GM23338 (cell line): ENCODE measurements at regions not wholly inside any gene's neighbourhood (a gene's known extent, or its start where the extent isn't known, plus 50 kb on each side); places are given as distances from the start of the nearest gene placed in this dataset.

Experiments used
- ATAC-seq: fragments of 200-7000 bp; cut with Tn5 transposase; 3 replicates; pipeline ENCODE4 v1.9.1; 2020
- DNase-seq: peaks from one replicate; pipeline ENCODE4 v3.0.0-alpha.2; 2015; ENCODE audit warnings: low spot score
- H2AFZ ChIP-seq: fragments of 200-600 bp; sonication (generic); 2 replicates; pipeline ENCODE4 v1.8.0; 2016; ENCODE audit warnings: antibody characterized with exemption, mild to moderate bottlenecking, moderate library complexity
- H3F3A ChIP-seq: fragments of 200-600 bp; sonication (generic); replicated peaks from 2 replicates; pipeline ENCODE4 v1.8.0; 2017; ENCODE audit warnings: antibody characterized with exemption, mixed run types, low read depth
- H3K27ac ChIP-seq: fragments of 200-600 bp; sonication (generic); 2 replicates; pipeline ENCODE4 v1.6.1; 2016; ENCODE audit warnings: low read depth
- H3K27me3 ChIP-seq: fragments of 200-600 bp; sonication (generic); 2 replicates; pipeline ENCODE4 v1.8.0; 2016; ENCODE audit warnings: mild to moderate bottlenecking, mixed run types, moderate library complexity; ENCODE audit not compliant: insufficient read depth
- H3K36me3 ChIP-seq: fragments of 200-600 bp; sonication (generic); 2 replicates; pipeline ENCODE4 v1.8.0; 2016; ENCODE audit warnings: mild to moderate bottlenecking; ENCODE audit not compliant: insufficient read depth
- H3K4me1 ChIP-seq: fragments of 200-600 bp; sonication (generic); 2 replicates; pipeline ENCODE4 v1.8.0; 2016; ENCODE audit warnings: mild to moderate bottlenecking, moderate library complexity; ENCODE audit not compliant: insufficient read depth
- H3K4me2 ChIP-seq: fragments of 200-600 bp; sonication (generic); 2 replicates; pipeline ENCODE4 v1.7.1; 2017; ENCODE audit warnings: mixed run types
- H3K4me3 ChIP-seq: fragments of 200-600 bp; sonication (generic); 2 replicates; pipeline ENCODE4 v1.6.1; 2016; ENCODE audit warnings: mixed run types
- H3K79me2 ChIP-seq: fragments of 200-600 bp; sonication (generic); replicated peaks from 2 replicates; pipeline ENCODE4 v1.8.0; 2017; ENCODE audit warnings: mild to moderate bottlenecking; ENCODE audit not compliant: insufficient read depth
- H3K9me2 ChIP-seq: fragments of 200-600 bp; sonication (generic); 2 replicates; pipeline ENCODE4 v1.8.0; 2017; ENCODE audit not compliant: insufficient read depth
- H4K20me1 ChIP-seq: fragments of 200-600 bp; sonication (generic); replicated peaks from 2 replicates; pipeline ENCODE4 v1.8.0; 2017; ENCODE audit warnings: mild to moderate bottlenecking; ENCODE audit not compliant: insufficient read depth
- H3K27ac Mint-ChIP-seq: 2 replicates; pipeline ENCODE4 v1.8.0; 2020; ENCODE audit warnings: inconsistent platforms, mild to moderate bottlenecking, moderate library complexity, mixed read lengths
- H3K27me3 Mint-ChIP-seq: 3 replicates; pipeline ENCODE4 v1.8.0; 2022; ENCODE audit warnings: low read depth, mild to moderate bottlenecking, moderate library complexity, mixed read lengths, inconsistent platforms; ENCODE audit not compliant: insufficient read depth, poor library complexity
- H3K36me3 Mint-ChIP-seq: 3 replicates; pipeline ENCODE4 v1.8.0; 2021; ENCODE audit warnings: low read depth, mild to moderate bottlenecking, inconsistent platforms, moderate library complexity, mixed read lengths
- H3K4me1 Mint-ChIP-seq: 3 replicates; pipeline ENCODE4 v1.8.0; 2020; ENCODE audit warnings: mild to moderate bottlenecking, inconsistent platforms, mixed read lengths
- H3K4me3 Mint-ChIP-seq: 3 replicates; pipeline ENCODE4 v1.8.0; 2021; ENCODE audit warnings: moderate library complexity, mild to moderate bottlenecking, inconsistent platforms, mixed read lengths
- H3K9me3 Mint-ChIP-seq: 3 replicates; pipeline ENCODE4 v1.8.0; 2020; ENCODE audit warnings: moderate library complexity, mild to moderate bottlenecking, inconsistent platforms, mixed read lengths
- CREB1 ChIP-seq: fragments of 250-450 bp; sonication (Bioruptor Pico); IDR thresholded peaks from 2 replicates; pipeline ENCODE4 v1.5.0; 2020; ENCODE audit warnings: low read depth, mild to moderate bottlenecking, moderate library complexity
- CTCF ChIP-seq, 2 experiments: fragments of 200-600 bp in 1 of 2; sonication (generic) in 1 of 2; conservative IDR thresholded peaks; 2 replicates each; pipeline versions ENCODE4 v1.5.1 to v1.6.1; 2016 to 2017; ENCODE audit warnings: antibody characterized with exemption in 2 of 2, low read depth in 2 of 2, mild to moderate bottlenecking in 2 of 2, moderate library complexity in 1 of 2
- ETS1 ChIP-seq: IDR thresholded peaks from 2 replicates; pipeline ENCODE4 v1.6.1; 2016; ENCODE audit warnings: antibody characterized with exemption
- EZH2 ChIP-seq: fragments of 200-600 bp; sonication (generic); IDR thresholded peaks from one replicate; pipeline ENCODE4 v1.8.0; 2017; ENCODE audit warnings: antibody characterized with exemption, mild to moderate bottlenecking, low read depth; ENCODE audit not compliant: unreplicated experiment
- EZH2phosphoT487 ChIP-seq: fragments of 200-600 bp; sonication (generic); IDR thresholded peaks from one replicate; pipeline ENCODE4 v1.8.1; 2018; ENCODE audit warnings: antibody characterized with exemption; ENCODE audit not compliant: unreplicated experiment
- JUNB ChIP-seq: IDR thresholded peaks from one replicate; pipeline ENCODE4 v1.6.1; 2016; ENCODE audit warnings: antibody characterized with exemption; ENCODE audit not compliant: unreplicated experiment
- NANOG ChIP-seq: IDR thresholded peaks from 2 replicates; pipeline ENCODE4 v1.6.1; 2016; ENCODE audit warnings: antibody characterized with exemption, borderline replicate concordance
- POLR2AphosphoS5 ChIP-seq: IDR thresholded peaks from 2 replicates; pipeline ENCODE4 v1.6.1; 2016; ENCODE audit warnings: antibody characterized with exemption, low read depth
- REST ChIP-seq: IDR thresholded peaks from one replicate; pipeline ENCODE4 v1.6.1; 2018; ENCODE audit warnings: antibody characterized with exemption; ENCODE audit not compliant: unreplicated experiment
- STAT1 ChIP-seq: IDR thresholded peaks from one replicate; pipeline ENCODE4 v1.6.1; 2016; ENCODE audit warnings: antibody characterized with exemption; ENCODE audit not compliant: unreplicated experiment
- ZNF114 ChIP-seq: fragments of 250-450 bp; sonication (Bioruptor Pico); IDR thresholded peaks from 2 replicates; pipeline ENCODE4 v1.5.0; 2020; ENCODE audit warnings: mild to moderate bottlenecking, moderate library complexity
- ZNF331 ChIP-seq: fragments of 250-450 bp; sonication (Bioruptor Pico); IDR thresholded peaks from 2 replicates; pipeline ENCODE4 v1.5.0; 2020; ENCODE audit warnings: low read depth, mild to moderate bottlenecking, moderate library complexity
- ZNF462 ChIP-seq: fragments of 250-450 bp; sonication (Bioruptor Pico); IDR thresholded peaks from 2 replicates; pipeline ENCODE4 v1.5.0; 2020; ENCODE audit warnings: mild to moderate bottlenecking, moderate library complexity

- no peak overlapping the region for H3K4me3 Mint-ChIP-seq
- no peaks in the 10 kb centered on the region for H3K79me2 ChIP-seq
- H3K4me1 ChIP-seq = no peaks in the 10 kb centered on the region
- no peaks in the 10 kb centered on the region for H3K27me3 ChIP-seq
- H3F3A ChIP-seq = no peaks in the 10 kb centered on the region
- no peaks in the 10 kb centered on the region for H4K20me1 ChIP-seq
- DNase-seq = no peak
- H3K36me3 Mint-ChIP-seq = no peaks in the 10 kb centered on the region; the same call in 2 of the 3 replicates
- H3K9me3 Mint-ChIP-seq = no peaks in the 10 kb centered on the region
- no peaks in the 10 kb centered on the region for H3K4me1 Mint-ChIP-seq
- H3K27ac Mint-ChIP-seq = no peak overlapping the region
- no peaks in the 10 kb centered on the region for H3K27me3 Mint-ChIP-seq
- H3K4me3 ChIP-seq = no peak overlapping the region
- no peak overlapping the region for H3K27ac ChIP-seq
- no peaks in the 10 kb centered on the region; the same call in 1 of the 2 replicates for H3K36me3 ChIP-seq
- no peak for ATAC-seq
- no peak overlapping the region for H3K4me2 ChIP-seq
- no peak overlapping the region for H2AFZ ChIP-seq
- H3K9me2 ChIP-seq = peaks cover 14% of the 10 kb centered on the region; the same call in 1 of the 2 replicates
- TF ChIP-seq EZH2 = no peak
- no peak for TF ChIP-seq REST
- TF ChIP-seq NANOG = no peak
- no peak for TF ChIP-seq ETS1
- no peak for TF ChIP-seq STAT1
- TF ChIP-seq POLR2AphosphoS5 = no peak
- no peak for TF ChIP-seq JUNB
- TF ChIP-seq CREB1 = no peak
- no peak for TF ChIP-seq ZNF331
- TF ChIP-seq EZH2phosphoT487 = no peak
- no peak for TF ChIP-seq CTCF (conservative IDR thresholded peaks at IDR 0.05; ENCODE audit: low read depth in 2 of 2)
- no peak for TF ChIP-seq ZNF462 (CRISPR knock-in tag)
- no peak for TF ChIP-seq ZNF114 (CRISPR knock-in tag)
These were observed 391.1 kb downstream of the TMEM38B start for GRCh38 chr9:106085479-106085878.
